HEK293 (cell line): ENCODE measurements at regions not wholly inside any gene's neighbourhood (a gene's known extent, or its start where the extent isn't known, plus 50 kb on each side); places are given as distances from the start of the nearest gene placed in this dataset.

Experiments used
- ZBTB20 ChIP-seq: fragments of 450-650 bp; formaldehyde crosslinking; IDR thresholded peaks from 2 replicates; pipeline ENCODE4 v1.5.1; 2016; ENCODE audit warnings: missing biosample characterization, missing genetic modification characterization
- TF ChIP-seq, protein P1 (sequence below): fragments of 450-650 bp; formaldehyde crosslinking; IDR thresholded peaks from 2 replicates; pipeline ENCODE4 v1.5.1; 2016; ENCODE audit warnings: missing biosample characterization, missing genetic modification characterization

DNA sequence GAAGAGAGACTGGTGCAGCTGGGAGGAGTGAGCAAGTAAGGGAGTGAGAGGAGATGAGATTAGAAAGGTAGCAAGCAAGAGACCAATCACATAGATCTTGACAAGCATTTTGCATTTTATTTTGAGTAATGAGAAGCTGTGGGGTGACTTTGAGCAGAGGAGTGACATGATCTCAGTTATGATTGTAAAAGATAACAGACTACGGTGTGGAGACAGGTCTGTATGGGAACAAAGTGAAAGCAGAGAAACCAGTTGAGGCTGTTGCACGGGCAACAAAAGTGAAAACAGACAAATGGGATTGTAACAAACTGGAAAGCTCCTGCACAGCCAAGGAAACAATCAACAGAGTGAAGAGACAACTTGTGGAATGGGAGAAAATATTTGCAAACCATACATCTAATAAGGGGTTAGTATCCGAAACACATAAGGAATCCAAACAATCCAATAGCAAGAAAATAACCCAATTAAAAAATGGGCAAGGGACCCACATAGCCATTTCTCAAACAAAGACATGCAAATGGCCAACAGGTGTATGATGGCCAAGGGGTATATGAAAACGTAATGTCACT is 68.4 kb downstream of the SNRPE start:
- no peak for TF ChIP-seq ZBTB20
- TF ChIP-seq, protein P1, sequence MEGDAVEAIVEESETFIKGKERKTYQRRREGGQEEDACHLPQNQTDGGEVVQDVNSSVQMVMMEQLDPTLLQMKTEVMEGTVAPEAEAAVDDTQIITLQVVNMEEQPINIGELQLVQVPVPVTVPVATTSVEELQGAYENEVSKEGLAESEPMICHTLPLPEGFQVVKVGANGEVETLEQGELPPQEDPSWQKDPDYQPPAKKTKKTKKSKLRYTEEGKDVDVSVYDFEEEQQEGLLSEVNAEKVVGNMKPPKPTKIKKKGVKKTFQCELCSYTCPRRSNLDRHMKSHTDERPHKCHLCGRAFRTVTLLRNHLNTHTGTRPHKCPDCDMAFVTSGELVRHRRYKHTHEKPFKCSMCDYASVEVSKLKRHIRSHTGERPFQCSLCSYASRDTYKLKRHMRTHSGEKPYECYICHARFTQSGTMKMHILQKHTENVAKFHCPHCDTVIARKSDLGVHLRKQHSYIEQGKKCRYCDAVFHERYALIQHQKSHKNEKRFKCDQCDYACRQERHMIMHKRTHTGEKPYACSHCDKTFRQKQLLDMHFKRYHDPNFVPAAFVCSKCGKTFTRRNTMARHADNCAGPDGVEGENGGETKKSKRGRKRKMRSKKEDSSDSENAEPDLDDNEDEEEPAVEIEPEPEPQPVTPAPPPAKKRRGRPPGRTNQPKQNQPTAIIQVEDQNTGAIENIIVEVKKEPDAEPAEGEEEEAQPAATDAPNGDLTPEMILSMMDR (tag by site-specific recombination): no peak
